Activated naive CD4-positive, alpha-beta T cell treated with anti-CD3 and anti-CD28 coated beads, Interleukin-2, amount 50 U/mL, for 72 hours (primary cell): ENCODE measurements at regions not wholly inside any gene's neighbourhood (a gene's known extent, or its start where the extent isn't known, plus 50 kb on each side); places are given as distances from the start of the nearest gene placed in this dataset.
"Not testable (repeated sequence)": the region's sequence is repeated elsewhere in the genome, so short reads cannot be mapped to it uniquely, and the experiment has no call there.

ENCODE experiments used
- ATAC-seq, 2 donors: fragments of 150-1000 bp; cut with Tn5 transposase; 2 replicates each; pipeline ENCODE4 v1.10.0; 2021; ENCODE audit warnings: mild to moderate bottlenecking in 2 of 2, moderate library complexity in 2 of 2
- DNase-seq, 2 donors: peaks; one replicate each; pipeline ENCODE4 v3.0.0; 2021 to 2022; ENCODE audit warnings: low spot score in 2 of 2
- H3K27ac Mint-ChIP-seq, 2 donors: one replicate each; pipeline ENCODE4 v1.8.0; 2022; ENCODE audit warnings: mild to moderate bottlenecking in 2 of 2, mixed read lengths in 2 of 2
- H3K36me3 Mint-ChIP-seq, 2 donors: one replicate each; pipeline ENCODE4 v1.8.0; 2022; ENCODE audit warnings: mixed read lengths in 2 of 2
- H3K9me3 Mint-ChIP-seq, 2 donors: one replicate each; pipeline ENCODE4 v1.8.0; 2022; ENCODE audit warnings: mixed read lengths in 2 of 2

DNA sequence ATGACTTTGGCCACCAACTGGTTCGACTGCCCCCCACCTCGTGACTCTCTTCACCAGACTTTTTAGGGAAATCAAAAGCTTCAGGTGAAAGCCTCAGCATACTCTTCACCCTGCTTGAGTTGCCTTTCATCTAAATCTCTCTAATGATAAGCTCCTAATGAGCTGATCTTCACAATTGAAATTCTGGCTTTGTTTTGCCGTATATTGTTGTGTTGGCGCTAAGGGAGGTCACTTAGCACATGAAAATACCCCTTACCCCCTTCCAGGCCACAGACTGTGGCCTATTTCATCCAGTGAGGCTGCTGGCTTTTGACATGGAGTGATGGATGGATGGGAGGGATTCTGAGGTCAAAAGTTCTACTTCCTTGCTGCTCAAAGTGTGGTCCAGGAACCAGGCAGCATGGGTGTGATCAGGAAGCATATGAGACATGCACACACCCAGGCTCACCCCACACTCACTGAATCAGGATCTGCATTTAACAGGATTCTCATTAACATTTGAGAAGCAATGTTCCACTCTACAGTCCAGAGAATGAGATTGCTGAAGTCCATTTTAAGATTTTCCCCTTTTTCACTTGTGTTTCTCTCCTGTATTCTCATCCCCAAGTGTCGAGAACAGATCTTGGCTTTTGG, 131.4 kb downstream of the DACT1 start:
- Mint-ChIP-seq H3K36me3 (no peaks in the 10 kb centered on the region), H3K9me3 (no peaks in the 10 kb centered on the region), H3K27ac (no peak overlapping the region)
- DNase-seq (no peak), ATAC-seq (no peak)

- Mint-ChIP-seq H3K27ac (no peak overlapping the region), H3K9me3 (no peaks in the 10 kb centered on the region), H3K36me3 (no peaks in the 10 kb centered on the region)
- ATAC-seq (no peak), DNase-seq (no peak)
Observed at GRCh38 chr14:58769771-58770170, 132.0 kb downstream of the DACT1 start.

- H3K9me3 Mint-ChIP-seq = peaks cover 0 to 3% of the 10 kb centered on the region in 2 donors
- DNase-seq = no peak
- H3K36me3 Mint-ChIP-seq = no peaks in the 10 kb centered on the region
- ATAC-seq = no peak
- no peak overlapping the region for H3K27ac Mint-ChIP-seq
Observed at GRCh38 chr14:58770491-58770982, 132.8 kb downstream of the DACT1 start.

DNA sequence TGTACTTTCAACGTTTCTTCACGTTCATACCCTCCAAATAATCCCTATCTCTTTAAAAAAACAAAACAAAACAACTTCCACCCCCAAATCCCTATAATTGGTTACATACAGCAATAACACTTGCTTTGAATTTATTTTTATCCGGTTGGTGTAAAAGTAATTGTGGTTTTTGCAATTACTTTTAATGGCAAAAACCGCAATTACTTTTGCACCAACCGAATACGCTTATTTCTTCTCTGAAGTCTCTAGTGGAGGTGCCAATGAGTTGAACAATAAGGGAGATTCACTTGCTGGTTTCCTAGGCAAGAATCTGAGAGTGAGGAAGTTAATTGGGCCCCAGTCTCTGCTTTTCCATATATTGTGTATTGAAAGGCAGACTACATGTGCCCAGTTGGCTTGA, 133.3 kb downstream of the DACT1 start:
- Mint-ChIP-seq H3K27ac (peak overlapping the region in 1 of 2 donors; percentile 72), H3K36me3 (no peaks in the 10 kb centered on the region), H3K9me3 (peaks cover 0 to 3% of the 10 kb centered on the region in 2 donors)
- DNase-seq = no peak
- no peak for ATAC-seq

- Mint-ChIP-seq H3K9me3 (peaks cover 0 to 3% of the 10 kb centered on the region in 2 donors), H3K27ac (no peak overlapping the region), H3K36me3 (no peaks in the 10 kb centered on the region)
- ATAC-seq = no peak
- DNase-seq = no peak
Observed at GRCh38 chr14:58772116-58772515, 134.4 kb downstream of the DACT1 start.

GRCh38 chr14:58772794-58773620, 135.2 kb downstream of the DACT1 start:
- Mint-ChIP-seq H3K36me3 (no peaks in the 10 kb centered on the region), H3K27ac (no peak overlapping the region), H3K9me3 (peaks cover 0 to 3% of the 10 kb centered on the region in 2 donors)
- ATAC-seq (no peak), DNase-seq (no peak)

- H3K9me3 Mint-ChIP-seq = peaks cover 0 to 3% of the 10 kb centered on the region in 2 donors
- DNase-seq (no peak), ATAC-seq (no peak)
- H3K27ac Mint-ChIP-seq = no peak overlapping the region
- H3K36me3 Mint-ChIP-seq = no peaks in the 10 kb centered on the region
Observed at GRCh38 chr14:58774531-58774930, 136.8 kb downstream of the DACT1 start.

DNA sequence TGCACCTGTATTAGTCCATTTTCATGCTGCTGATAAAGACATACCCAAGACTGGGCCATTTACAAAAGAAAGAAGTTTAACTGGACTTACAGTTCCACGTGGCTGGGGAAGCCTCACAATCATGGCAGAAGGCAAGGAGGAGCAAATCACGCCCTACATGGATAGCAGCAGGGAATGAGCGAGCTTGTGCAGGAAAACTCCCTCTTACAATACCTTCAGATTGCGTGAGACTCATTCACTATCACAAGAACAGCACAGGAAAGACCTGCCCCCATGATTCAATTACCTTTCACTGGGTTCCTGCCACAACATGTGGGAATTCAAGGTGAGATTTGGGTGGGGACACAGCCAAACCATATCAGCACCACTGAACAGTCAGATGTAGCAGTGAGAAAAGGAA, 137.4 kb downstream of the DACT1 start:
- H3K36me3 Mint-ChIP-seq, H3K27ac Mint-ChIP-seq, H3K9me3 Mint-ChIP-seq, DNase-seq, ATAC-seq: not testable (repeated sequence)

DNA sequence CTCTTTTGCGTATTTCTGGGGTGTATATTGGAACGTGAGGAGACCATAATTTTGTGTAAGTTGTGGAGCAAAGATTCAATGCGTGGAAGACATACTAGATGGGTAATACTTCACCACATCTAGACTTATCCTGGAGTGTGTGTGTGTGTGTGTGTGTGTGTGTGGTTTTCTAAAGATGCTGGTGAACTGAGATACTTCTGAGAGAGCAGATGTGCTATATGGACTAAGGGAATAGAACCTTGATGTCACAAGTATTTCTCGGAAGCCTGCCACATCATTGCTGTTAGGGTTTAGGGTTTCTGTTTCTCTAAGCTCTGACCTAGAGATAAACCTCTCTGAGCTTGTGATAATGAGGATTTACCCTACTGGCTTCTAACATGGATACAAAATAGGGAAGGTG, 138.8 kb downstream of the DACT1 start:
- ATAC-seq = no peak
- Mint-ChIP-seq H3K36me3 (no peaks in the 10 kb centered on the region), H3K27ac (no peak overlapping the region), H3K9me3 (peaks cover 0 to 3% of the 10 kb centered on the region in 2 donors)
- no peak for DNase-seq

DNA sequence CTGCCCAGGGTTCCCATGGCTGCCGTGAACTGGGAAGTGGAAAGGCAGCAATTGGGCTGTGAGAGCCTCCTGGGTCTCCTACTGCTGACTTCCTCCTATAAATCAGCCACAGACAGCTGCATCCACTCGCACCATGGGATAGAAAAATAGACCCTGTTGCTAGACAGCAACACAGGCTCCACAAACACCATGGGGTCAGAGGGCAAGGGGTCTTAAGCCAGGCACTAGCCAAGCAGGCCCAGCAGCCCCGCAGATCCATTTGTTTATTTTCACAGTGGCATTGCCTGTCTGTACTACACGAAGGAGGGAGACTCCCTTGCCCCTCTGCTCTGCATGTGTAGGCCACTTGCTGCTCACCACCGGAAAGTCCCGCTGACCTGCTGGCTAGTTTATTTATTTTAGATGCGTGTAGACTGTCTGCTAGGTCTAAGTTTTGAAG, 139.8 kb downstream of the DACT1 start:
- no peaks in the 10 kb centered on the region for H3K36me3 Mint-ChIP-seq
- H3K27ac Mint-ChIP-seq = no peak overlapping the region
- DNase-seq (no peak), ATAC-seq (no peak)
- peaks cover 0 to 3% of the 10 kb centered on the region in 2 donors for H3K9me3 Mint-ChIP-seq

DNA sequence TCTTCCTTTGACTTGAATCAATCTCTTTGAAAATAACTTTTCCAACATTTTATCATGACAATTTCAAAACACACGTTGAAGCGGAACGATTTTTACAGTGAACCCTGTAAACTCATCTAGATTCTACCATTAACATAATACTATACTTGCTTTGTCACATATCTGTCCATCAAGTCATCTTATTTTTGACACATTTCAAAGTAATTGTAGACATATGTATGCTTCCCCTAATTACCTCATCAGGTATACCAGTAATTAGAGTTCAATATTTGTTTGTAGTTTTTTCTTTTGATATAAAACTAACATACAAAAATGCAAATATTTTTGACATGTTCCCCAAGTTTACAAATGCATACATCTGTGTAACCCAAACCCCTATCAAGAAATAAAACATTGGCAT, 140.4 kb downstream of the DACT1 start:
- Mint-ChIP-seq H3K9me3 (peaks cover 0 to 3% of the 10 kb centered on the region in 2 donors), H3K27ac (no peak overlapping the region), H3K36me3 (no peaks in the 10 kb centered on the region)
- DNase-seq (no peak), ATAC-seq (no peak)

GRCh38 chr14:58779376-58779775, 141.6 kb downstream of the DACT1 start:
- H3K9me3 Mint-ChIP-seq = peaks cover 0 to 3% of the 10 kb centered on the region in 2 donors
- no peaks in the 10 kb centered on the region for H3K36me3 Mint-ChIP-seq
- H3K27ac Mint-ChIP-seq = no peak overlapping the region
- DNase-seq (no peak), ATAC-seq (no peak)

DNA sequence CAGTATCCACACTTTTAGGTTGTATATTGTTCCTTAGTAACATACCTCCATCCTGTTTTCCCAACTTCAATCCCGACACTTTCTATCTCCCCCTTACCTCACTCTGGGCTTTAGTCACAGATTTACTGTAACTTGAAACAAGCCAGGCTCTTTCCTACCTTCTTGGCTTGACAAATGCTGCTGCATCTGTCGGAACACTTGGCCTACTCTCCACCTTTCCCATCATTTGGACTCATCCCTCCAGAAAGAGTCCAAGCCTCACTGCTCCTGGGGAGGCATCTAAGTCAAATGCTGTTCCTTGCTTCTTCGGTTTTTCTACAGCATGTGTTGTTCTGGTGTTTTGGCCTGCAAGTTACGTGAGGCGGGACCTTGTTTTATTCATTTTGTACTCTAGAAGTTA, 142.4 kb downstream of the DACT1 start:
- H3K9me3 Mint-ChIP-seq = peaks cover 0 to under 1% of the 10 kb centered on the region in 2 donors
- no peak overlapping the region for H3K27ac Mint-ChIP-seq
- DNase-seq (no peak), ATAC-seq (no peak)
- H3K36me3 Mint-ChIP-seq = no peaks in the 10 kb centered on the region

- H3K36me3 Mint-ChIP-seq = no peaks in the 10 kb centered on the region
- DNase-seq (no peak), ATAC-seq (no peak)
- no peak overlapping the region for H3K27ac Mint-ChIP-seq
- no peaks in the 10 kb centered on the region for H3K9me3 Mint-ChIP-seq
Observed at GRCh38 chr14:58780605-58781004, 142.8 kb downstream of the DACT1 start.

DNA sequence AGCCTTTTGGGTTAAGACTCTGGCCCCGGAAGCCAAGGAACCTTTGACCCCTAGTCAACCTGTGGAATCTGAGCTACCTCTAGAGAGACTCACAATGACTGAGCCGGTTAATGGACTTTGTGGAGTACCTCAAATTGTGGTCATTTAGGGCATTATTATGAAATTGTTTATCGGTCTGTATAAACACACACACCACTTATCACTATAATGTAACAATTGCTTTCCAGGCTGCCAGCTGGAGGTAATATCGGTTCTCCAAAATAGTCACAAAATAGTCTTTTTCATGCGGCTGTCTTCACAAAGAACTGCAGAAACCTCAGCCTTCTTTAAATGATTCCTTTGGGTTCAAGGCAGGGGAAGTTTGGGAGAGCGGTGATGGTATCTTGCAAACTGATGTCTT, 144.2 kb downstream of the DACT1 start:
- no peak overlapping the region for H3K27ac Mint-ChIP-seq
- ATAC-seq = no peak

GRCh38 chr14:58783792-58784511, 146.2 kb downstream of the DACT1 start:
- DNase-seq (no peak), ATAC-seq (no peak)
- Mint-ChIP-seq H3K36me3 (no peaks in the 10 kb centered on the region), H3K9me3 (no peaks in the 10 kb centered on the region), H3K27ac (no peak overlapping the region)

More for the DNA sequence above, 144.2 kb downstream of the DACT1 start:
- no peaks in the 10 kb centered on the region for H3K36me3 Mint-ChIP-seq
- DNase-seq = no peak
- H3K9me3 Mint-ChIP-seq = no peaks in the 10 kb centered on the region

DNA sequence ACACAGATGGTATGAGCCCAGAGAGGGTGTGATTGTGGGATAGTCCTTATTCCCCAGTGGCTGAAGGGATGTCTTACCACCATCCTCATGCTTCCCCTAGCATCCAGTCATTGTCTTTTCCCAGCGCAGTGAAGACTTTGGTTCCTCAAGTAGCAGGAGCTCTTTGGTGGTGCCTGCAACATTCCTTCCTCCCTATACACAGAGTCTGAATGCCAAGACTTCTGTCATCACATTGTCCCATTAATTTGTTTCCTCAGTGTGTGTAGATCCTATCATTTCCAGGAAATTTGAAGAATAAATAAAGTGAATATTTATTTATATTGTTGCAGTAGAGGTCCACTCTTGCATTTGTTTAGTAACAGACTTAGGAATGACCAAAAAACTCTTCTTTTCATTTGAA, 147.2 kb downstream of the DACT1 start:
- ATAC-seq (no peak), DNase-seq (no peak)
- Mint-ChIP-seq H3K9me3 (no peaks in the 10 kb centered on the region), H3K27ac (no peak overlapping the region), H3K36me3 (no peaks in the 10 kb centered on the region)
